Esophagus squamous epithelium (tissue), 4 donors: ENCODE measurements at regions not wholly inside any gene's neighbourhood (a gene's known extent, or its start where the extent isn't known, plus 50 kb on each side); places are given as distances from the start of the nearest gene placed in this dataset.

ENCODE experiments used
- POLR2A ChIP-seq, 4 donors: fragments of 450-650 bp; IDR thresholded peaks; one replicate each; pipeline ENCODE4 v1.6.1; 2017; ENCODE audit warnings: antibody characterized with exemption in 4 of 4, mild to moderate bottlenecking in 4 of 4, moderate library complexity in 3 of 4
- TF ChIP-seq, protein P1 (sequence below), 6 experiments: fragments of 450-650 bp in 4 of 6; fragments of 200-600 bp in 2 of 6; sonication (generic) in 2 of 6; IDR thresholded peaks; one replicate each; pipeline ENCODE4 v1.5.1; 2016 to 2019; ENCODE audit warnings: antibody characterized with exemption in 6 of 6, mild to moderate bottlenecking in 4 of 6, moderate library complexity in 4 of 6

DNA sequence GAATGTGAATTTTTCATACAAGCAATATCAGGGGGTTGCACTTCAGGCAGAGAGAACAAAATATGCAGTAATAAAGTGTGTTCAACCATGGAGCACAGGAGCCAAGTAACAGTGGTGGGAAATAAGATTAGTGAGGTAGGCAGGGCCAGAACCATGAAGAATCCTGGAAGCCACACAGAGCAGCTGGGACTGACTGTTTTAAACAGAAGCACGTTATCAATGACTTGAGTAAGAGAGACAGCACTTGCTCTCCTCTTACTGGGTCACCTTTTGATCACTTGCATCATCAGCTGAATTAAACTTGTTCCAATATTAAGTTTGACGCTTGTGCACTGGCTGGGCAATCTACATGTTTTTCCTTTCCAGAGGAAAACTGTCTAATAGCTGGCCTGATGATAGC lies 238.5 kb downstream of the TBX18 start:
- TF ChIP-seq, protein P1, sequence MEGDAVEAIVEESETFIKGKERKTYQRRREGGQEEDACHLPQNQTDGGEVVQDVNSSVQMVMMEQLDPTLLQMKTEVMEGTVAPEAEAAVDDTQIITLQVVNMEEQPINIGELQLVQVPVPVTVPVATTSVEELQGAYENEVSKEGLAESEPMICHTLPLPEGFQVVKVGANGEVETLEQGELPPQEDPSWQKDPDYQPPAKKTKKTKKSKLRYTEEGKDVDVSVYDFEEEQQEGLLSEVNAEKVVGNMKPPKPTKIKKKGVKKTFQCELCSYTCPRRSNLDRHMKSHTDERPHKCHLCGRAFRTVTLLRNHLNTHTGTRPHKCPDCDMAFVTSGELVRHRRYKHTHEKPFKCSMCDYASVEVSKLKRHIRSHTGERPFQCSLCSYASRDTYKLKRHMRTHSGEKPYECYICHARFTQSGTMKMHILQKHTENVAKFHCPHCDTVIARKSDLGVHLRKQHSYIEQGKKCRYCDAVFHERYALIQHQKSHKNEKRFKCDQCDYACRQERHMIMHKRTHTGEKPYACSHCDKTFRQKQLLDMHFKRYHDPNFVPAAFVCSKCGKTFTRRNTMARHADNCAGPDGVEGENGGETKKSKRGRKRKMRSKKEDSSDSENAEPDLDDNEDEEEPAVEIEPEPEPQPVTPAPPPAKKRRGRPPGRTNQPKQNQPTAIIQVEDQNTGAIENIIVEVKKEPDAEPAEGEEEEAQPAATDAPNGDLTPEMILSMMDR (IDR thresholded peaks at IDR 0.05) = no peak
- no peak for TF ChIP-seq POLR2A (IDR thresholded peaks at IDR 0.05)
